ENCODE measurements at regions not wholly inside any gene's neighbourhood (a gene's known extent, or its start where the extent isn't known, plus 50 kb on each side); places are given as distances from the start of the nearest gene placed in this dataset.

GRCh38 chr20:4350096-4350495, 101.0 kb upstream of the ADRA1D start:
- TF ChIP-seq CTCF (IDR thresholded peaks at IDR 0.05; ENCODE audit: low read depth, low read length) (no peak), EZH2phosphoT487 (IDR thresholded peaks at IDR 0.05; ENCODE audit: low read depth) (no peak)
